ENCODE measurements at regions not wholly inside any gene's neighbourhood (a gene's known extent, or its start where the extent isn't known, plus 50 kb on each side); places are given as distances from the start of the nearest gene placed in this dataset.

DNA sequence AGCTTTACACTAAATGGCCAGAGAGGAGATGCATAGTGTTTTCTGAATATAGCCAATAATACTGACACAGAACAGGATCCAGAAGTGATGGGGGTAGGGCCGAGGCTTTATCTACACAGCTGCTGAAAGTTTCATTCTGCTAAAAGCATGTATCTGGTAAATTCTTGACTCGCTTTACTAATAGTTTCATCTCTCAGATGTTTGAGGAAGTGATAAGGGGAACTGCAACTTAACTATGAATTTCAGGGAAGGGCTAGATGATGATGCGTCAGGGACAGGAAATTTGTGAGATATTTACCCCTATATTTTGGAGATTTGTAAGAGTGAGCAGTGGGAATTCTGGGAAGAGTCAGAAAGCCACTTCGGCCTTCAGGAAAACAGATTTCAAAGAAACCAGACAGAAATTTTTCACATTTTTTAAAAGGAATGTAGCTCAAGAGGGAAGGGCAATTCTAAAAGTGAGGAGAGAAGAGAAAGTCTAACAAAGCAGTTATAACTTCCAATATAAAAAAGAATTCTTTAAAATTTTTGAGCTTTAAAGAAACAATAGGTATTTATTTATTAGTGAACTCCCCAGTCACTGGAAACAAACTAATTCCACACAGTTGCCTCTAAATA lies 243.1 kb downstream of the BCAT1 start:
- no peak for DNase-seq (ENCODE audit: low spot score)

DNA sequence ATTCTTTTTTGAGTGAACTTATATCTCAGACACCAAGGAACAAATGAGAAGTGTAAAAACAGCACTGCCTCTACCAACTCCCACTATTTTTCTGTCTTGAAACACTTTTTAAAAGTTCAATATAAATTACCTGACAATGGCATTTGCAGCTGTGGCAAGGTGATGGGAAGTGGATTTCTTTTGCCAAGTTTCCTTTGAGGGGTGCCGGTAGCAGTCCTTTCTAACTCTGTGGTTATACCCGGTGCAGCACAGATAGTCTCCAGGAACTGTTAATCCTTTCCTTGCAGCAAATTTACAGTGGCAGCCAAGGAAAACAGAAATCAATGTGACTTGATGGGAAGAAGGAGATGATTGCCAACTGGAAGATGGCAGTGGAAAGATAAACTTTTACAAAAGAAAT lies 243.7 kb downstream of the BCAT1 start:
- Histone ChIP-seq H3K79me2 (no peaks in the 10 kb centered on the region), H3K4me1 (ENCODE audit: insufficient read depth) (no peaks in the 10 kb centered on the region), H3K27ac (peak overlapping the region; percentile 11), H3K4me3 (no peak overlapping the region), H4K20me1 (ENCODE audit: insufficient read depth, poor library complexity, severe bottlenecking) (no peaks in the 10 kb centered on the region), H3K36me3 (replicated peaks; ENCODE audit: insufficient read depth, low read depth) (no peaks in the 10 kb centered on the region), H3K9me2 (replicated peaks; ENCODE audit: insufficient read depth) (no peaks in the 10 kb centered on the region), H3K4me2 (peak overlapping the region; percentile 39), H3K9me3 (ENCODE audit: low read depth) (no peaks in the 10 kb centered on the region), H3K27me3 (no peaks in the 10 kb centered on the region), H2AFZ (peak overlapping the region; percentile 36)
- TF ChIP-seq EZH2phosphoT487 (IDR thresholded peaks at IDR 0.05; ENCODE audit: low read depth, severe bottlenecking, unreplicated experiment) (no peak), EZH2 (IDR thresholded peaks at IDR 0.05; ENCODE audit: borderline replicate concordance) (no peak)
- TF ChIP-seq, protein P1, sequence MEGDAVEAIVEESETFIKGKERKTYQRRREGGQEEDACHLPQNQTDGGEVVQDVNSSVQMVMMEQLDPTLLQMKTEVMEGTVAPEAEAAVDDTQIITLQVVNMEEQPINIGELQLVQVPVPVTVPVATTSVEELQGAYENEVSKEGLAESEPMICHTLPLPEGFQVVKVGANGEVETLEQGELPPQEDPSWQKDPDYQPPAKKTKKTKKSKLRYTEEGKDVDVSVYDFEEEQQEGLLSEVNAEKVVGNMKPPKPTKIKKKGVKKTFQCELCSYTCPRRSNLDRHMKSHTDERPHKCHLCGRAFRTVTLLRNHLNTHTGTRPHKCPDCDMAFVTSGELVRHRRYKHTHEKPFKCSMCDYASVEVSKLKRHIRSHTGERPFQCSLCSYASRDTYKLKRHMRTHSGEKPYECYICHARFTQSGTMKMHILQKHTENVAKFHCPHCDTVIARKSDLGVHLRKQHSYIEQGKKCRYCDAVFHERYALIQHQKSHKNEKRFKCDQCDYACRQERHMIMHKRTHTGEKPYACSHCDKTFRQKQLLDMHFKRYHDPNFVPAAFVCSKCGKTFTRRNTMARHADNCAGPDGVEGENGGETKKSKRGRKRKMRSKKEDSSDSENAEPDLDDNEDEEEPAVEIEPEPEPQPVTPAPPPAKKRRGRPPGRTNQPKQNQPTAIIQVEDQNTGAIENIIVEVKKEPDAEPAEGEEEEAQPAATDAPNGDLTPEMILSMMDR (IDR thresholded peaks at IDR 0.05; ENCODE audit: poor library complexity): no peak
- 31% methylated on average over 2 of the region's 2 CpGs for WGBS (ENCODE audit: low lambda C conversion rate, missing lambda C conversion rate)
- no peak for DNase-seq (ENCODE audit: low spot score)

More for the DNA sequence above, 243.1 kb downstream of the BCAT1 start:
- no peaks in the 10 kb centered on the region for H3K27me3 ChIP-seq
- H2AFZ ChIP-seq: peak overlapping the region; percentile 36
- H3K9me2 ChIP-seq (replicated peaks; ENCODE audit: insufficient read depth): no peaks in the 10 kb centered on the region
- H3K79me2 ChIP-seq: no peaks in the 10 kb centered on the region
- H3K4me2 ChIP-seq: peak overlapping the region; percentile 39
- H3K4me3 ChIP-seq: no peak overlapping the region
- peak overlapping the region; percentile 11 for H3K27ac ChIP-seq
- H4K20me1 ChIP-seq (ENCODE audit: insufficient read depth, poor library complexity, severe bottlenecking): no peaks in the 10 kb centered on the region
- 30% methylated on average over 4 of the region's 4 CpGs for WGBS (ENCODE audit: low lambda C conversion rate, missing lambda C conversion rate)
- no peak for TF ChIP-seq EZH2phosphoT487 (IDR thresholded peaks at IDR 0.05; ENCODE audit: low read depth, severe bottlenecking, unreplicated experiment)
- no peak for TF ChIP-seq EZH2 (IDR thresholded peaks at IDR 0.05; ENCODE audit: borderline replicate concordance)
- TF ChIP-seq, protein P1 (IDR thresholded peaks at IDR 0.05; ENCODE audit: poor library complexity): no peak
- no peaks in the 10 kb centered on the region for H3K36me3 ChIP-seq (replicated peaks; ENCODE audit: insufficient read depth, low read depth)
- no peaks in the 10 kb centered on the region for H3K9me3 ChIP-seq (ENCODE audit: low read depth)
- H3K4me1 ChIP-seq (ENCODE audit: insufficient read depth): no peaks in the 10 kb centered on the region

DNA sequence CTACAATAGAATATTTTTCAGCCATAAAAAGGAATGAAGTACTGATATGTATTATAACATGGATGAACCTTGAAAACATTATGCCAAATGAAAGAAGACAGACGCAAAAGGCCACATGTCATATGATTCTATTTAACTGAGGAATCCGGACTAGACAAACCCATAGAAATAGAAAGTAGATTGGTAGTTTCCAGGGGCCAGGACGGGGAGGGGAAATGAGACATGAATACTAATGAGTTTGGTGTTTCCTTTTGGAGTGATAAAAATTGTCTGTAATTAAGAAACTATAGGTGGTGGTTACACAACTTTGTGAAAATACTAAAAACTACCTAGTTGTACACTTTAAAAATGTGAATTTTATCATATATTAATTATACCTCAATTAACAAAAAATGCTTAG lies 247.6 kb downstream of the BCAT1 start:
- no peaks in the 10 kb centered on the region for H3K9me2 ChIP-seq (replicated peaks; ENCODE audit: insufficient read depth)
- H3K9me3 ChIP-seq (ENCODE audit: low read depth): no peaks in the 10 kb centered on the region
- H3K4me1 ChIP-seq (ENCODE audit: insufficient read depth): no peaks in the 10 kb centered on the region
- H2AFZ ChIP-seq: no peak overlapping the region
- no peak overlapping the region for H3K4me2 ChIP-seq
- H3K27ac ChIP-seq: no peak overlapping the region
- 86% methylated on average over 3 of the region's 3 CpGs for WGBS (ENCODE audit: low lambda C conversion rate, missing lambda C conversion rate)
- H3K27me3 ChIP-seq: no peaks in the 10 kb centered on the region
- no peak for TF ChIP-seq EZH2phosphoT487 (IDR thresholded peaks at IDR 0.05; ENCODE audit: low read depth, severe bottlenecking, unreplicated experiment)
- TF ChIP-seq EZH2 (IDR thresholded peaks at IDR 0.05; ENCODE audit: borderline replicate concordance): no peak
- TF ChIP-seq, protein P1 (IDR thresholded peaks at IDR 0.05; ENCODE audit: poor library complexity): no peak
- H4K20me1 ChIP-seq (ENCODE audit: insufficient read depth, poor library complexity, severe bottlenecking): no peaks in the 10 kb centered on the region
- H3K79me2 ChIP-seq: no peaks in the 10 kb centered on the region
- no peaks in the 10 kb centered on the region for H3K36me3 ChIP-seq (replicated peaks; ENCODE audit: insufficient read depth, low read depth)
- no peak overlapping the region for H3K4me3 ChIP-seq
- DNase-seq (ENCODE audit: low spot score): no peak
